ENCODE measurements at regions not wholly inside any gene's neighbourhood (a gene's known extent, or its start where the extent isn't known, plus 50 kb on each side); places are given as distances from the start of the nearest gene placed in this dataset.

DNA sequence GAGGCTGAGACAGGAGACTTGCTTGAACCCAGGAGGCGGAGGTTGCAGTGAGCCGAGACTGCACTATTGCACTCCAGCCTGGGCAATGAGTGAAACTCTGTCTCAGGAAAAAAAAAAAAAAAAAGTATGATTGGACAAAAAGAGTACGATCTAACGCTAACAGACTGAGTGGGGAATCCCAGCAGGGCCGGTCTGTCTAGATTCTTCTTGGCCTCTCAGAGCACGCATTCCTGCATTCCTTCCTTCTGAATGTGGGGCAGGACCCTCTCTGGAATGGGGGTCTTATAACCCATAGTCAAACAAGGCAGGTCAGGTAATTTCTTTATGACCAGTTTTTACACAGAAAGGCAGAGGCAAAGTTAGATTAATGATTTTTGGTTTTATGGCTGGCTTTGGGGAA lies 92.0 kb upstream of the PPM1J start:
- Mint-ChIP-seq H3K4me1 (no peaks in the 10 kb centered on the region), H3K36me3 (no peaks in the 10 kb centered on the region), H3K27ac (no peak overlapping the region), H3K27me3 (ENCODE audit: low read depth in 3 of 3) (peaks cover 2 to 9% (median 6%) of the 10 kb centered on the region in 3 donors), H3K4me3 (no peak overlapping the region), H3K9me3 (no peaks in the 10 kb centered on the region)
- no peak for DNase-seq

- Mint-ChIP-seq H3K27ac (no peak overlapping the region), H3K4me1 (no peaks in the 10 kb centered on the region), H3K4me3 (no peak overlapping the region), H3K36me3 (no peaks in the 10 kb centered on the region), H3K9me3 (no peaks in the 10 kb centered on the region), H3K27me3 (ENCODE audit: low read depth in 3 of 3) (peaks cover 2 to 9% (median 6%) of the 10 kb centered on the region in 3 donors)
- DNase-seq, result no peak
Measured at GRCh38 chr1:112806090-112806642, 91.0 kb upstream of the PPM1J start.

GRCh38 chr1:112805155-112805853 lies 90.2 kb upstream of the PPM1J start:
- peaks cover 2 to 9% (median 5%) of the 10 kb centered on the region in 3 donors for H3K27me3 Mint-ChIP-seq (ENCODE audit: low read depth in 3 of 3)
- DNase-seq, result no peak
- H3K27ac Mint-ChIP-seq, result no peak overlapping the region
- H3K4me1 Mint-ChIP-seq, result no peaks in the 10 kb centered on the region
- no peak overlapping the region for H3K4me3 Mint-ChIP-seq
- no peaks in the 10 kb centered on the region for H3K9me3 Mint-ChIP-seq
- no peaks in the 10 kb centered on the region for H3K36me3 Mint-ChIP-seq

GRCh38 chr1:112803906-112804762 lies 89.0 kb upstream of the PPM1J start:
- H3K4me1 Mint-ChIP-seq, result no peaks in the 10 kb centered on the region
- peak overlapping the region in 1 of 6 donors; percentile 18 for H3K27ac Mint-ChIP-seq
- no peaks in the 10 kb centered on the region for H3K9me3 Mint-ChIP-seq
- H3K4me3 Mint-ChIP-seq, result no peak overlapping the region
- no peaks in the 10 kb centered on the region for H3K36me3 Mint-ChIP-seq
- DNase-seq, result peak; percentile 39 to 43 (median 41)
- H3K27me3 Mint-ChIP-seq (ENCODE audit: low read depth in 3 of 3), result peaks cover 2 to 9% (median 5%) of the 10 kb centered on the region in 3 donors

- Mint-ChIP-seq H3K9me3 (no peaks in the 10 kb centered on the region), H3K4me3 (no peak overlapping the region), H3K36me3 (no peaks in the 10 kb centered on the region), H3K27ac (no peak overlapping the region), H3K27me3 (ENCODE audit: low read depth in 3 of 3) (peaks cover 0 to 5% (median 0%) of the 10 kb centered on the region in 3 donors), H3K4me1 (peaks cover 0 to 7% of the 10 kb centered on the region in 2 donors)
- DNase-seq, result no peak
Measured at GRCh38 chr1:112800289-112800688, 85.2 kb upstream of the PPM1J start.

GRCh38 chr1:112798292-112798691 lies 83.2 kb upstream of the PPM1J start:
- H3K4me1 Mint-ChIP-seq, result peaks cover 19 to 23% of the 10 kb centered on the region in 2 donors

GRCh38 chr1:112797224-112797623 lies 82.1 kb upstream of the PPM1J start:
- Mint-ChIP-seq H3K9me3 (no peaks in the 10 kb centered on the region), H3K4me1 (peaks cover 20 to 23% of the 10 kb centered on the region in 2 donors), H3K27me3 (ENCODE audit: low read depth in 3 of 3) (peaks cover 0 to 2% (median 0%) of the 10 kb centered on the region in 3 donors), H3K27ac (no peak overlapping the region), H3K4me3 (no peak overlapping the region), H3K36me3 (no peaks in the 10 kb centered on the region)
- DNase-seq, result no peak

More at GRCh38 chr1:112798292-112798691, 83.2 kb upstream of the PPM1J start:
- no peak for DNase-seq
- no peak overlapping the region for H3K4me3 Mint-ChIP-seq
- peaks cover 0 to 2% (median 0%) of the 10 kb centered on the region in 3 donors for H3K27me3 Mint-ChIP-seq (ENCODE audit: low read depth in 3 of 3)
- H3K27ac Mint-ChIP-seq, result no peak overlapping the region
- no peaks in the 10 kb centered on the region for H3K36me3 Mint-ChIP-seq
- H3K9me3 Mint-ChIP-seq, result no peaks in the 10 kb centered on the region

DNA sequence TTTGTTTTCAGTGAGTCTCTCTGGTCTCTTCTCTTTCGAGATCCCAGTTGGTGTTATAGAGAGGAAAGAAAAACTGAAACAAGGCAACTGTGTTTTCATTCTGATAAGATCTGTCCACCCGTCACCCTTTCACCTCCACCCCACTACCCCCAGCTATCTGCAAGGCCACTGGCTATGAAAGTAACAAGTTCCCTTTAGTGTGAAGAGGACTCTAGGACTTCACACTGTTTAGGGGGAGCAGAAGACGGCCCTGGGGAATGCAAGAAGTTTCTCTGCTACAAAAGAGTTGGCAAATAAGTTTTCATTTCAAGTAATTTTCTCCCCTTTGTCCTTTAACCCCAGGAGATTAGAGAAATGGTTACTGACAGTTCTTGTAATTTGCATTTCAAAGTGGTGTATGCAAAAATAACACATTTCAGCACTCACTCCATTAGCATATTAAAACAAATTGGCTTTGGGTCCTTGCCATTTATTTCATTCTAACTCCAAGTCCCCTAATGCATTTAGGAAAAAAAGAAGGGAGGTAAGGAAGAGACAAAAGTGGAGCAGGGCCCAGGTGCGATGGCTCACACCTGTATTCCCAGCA lies 79.6 kb upstream of the PPM1J start:
- H3K36me3 Mint-ChIP-seq, result no peaks in the 10 kb centered on the region
- peaks cover 20 to 23% of the 10 kb centered on the region in 2 donors for H3K4me1 Mint-ChIP-seq
- peak; percentile 31 to 38 (median 35) for DNase-seq
- peak overlapping the region in 4 of 5 donors; percentile 9 to 53 (median 30) for H3K4me3 Mint-ChIP-seq
- H3K9me3 Mint-ChIP-seq, result no peaks in the 10 kb centered on the region
- H3K27ac Mint-ChIP-seq, result peak overlapping the region; percentile 35 to 77 (median 52)
- H3K27me3 Mint-ChIP-seq (ENCODE audit: low read depth in 3 of 3), result peaks cover 0 to 4% (median 2%) of the 10 kb centered on the region in 3 donors

- peaks cover 0 to 4% (median 2%) of the 10 kb centered on the region in 3 donors for H3K27me3 Mint-ChIP-seq (ENCODE audit: low read depth in 3 of 3)
- peak overlapping the region in 5 of 6 donors; percentile 19 to 77 (median 42) for H3K27ac Mint-ChIP-seq
- H3K4me3 Mint-ChIP-seq, result peak overlapping the region in 2 of 5 donors; percentile 44 to 53
- H3K36me3 Mint-ChIP-seq, result no peaks in the 10 kb centered on the region
- DNase-seq, result no peak
- no peaks in the 10 kb centered on the region for H3K9me3 Mint-ChIP-seq
- H3K4me1 Mint-ChIP-seq, result peaks cover 20 to 23% of the 10 kb centered on the region in 2 donors
Measured at GRCh38 chr1:112793631-112794565, 78.8 kb upstream of the PPM1J start.

GRCh38 chr1:112791723-112792104 lies 76.6 kb upstream of the PPM1J start:
- Mint-ChIP-seq H3K4me3 (no peak overlapping the region), H3K9me3 (peaks cover 0 to 4% (median 0%) of the 10 kb centered on the region in 6 donors)

DNA sequence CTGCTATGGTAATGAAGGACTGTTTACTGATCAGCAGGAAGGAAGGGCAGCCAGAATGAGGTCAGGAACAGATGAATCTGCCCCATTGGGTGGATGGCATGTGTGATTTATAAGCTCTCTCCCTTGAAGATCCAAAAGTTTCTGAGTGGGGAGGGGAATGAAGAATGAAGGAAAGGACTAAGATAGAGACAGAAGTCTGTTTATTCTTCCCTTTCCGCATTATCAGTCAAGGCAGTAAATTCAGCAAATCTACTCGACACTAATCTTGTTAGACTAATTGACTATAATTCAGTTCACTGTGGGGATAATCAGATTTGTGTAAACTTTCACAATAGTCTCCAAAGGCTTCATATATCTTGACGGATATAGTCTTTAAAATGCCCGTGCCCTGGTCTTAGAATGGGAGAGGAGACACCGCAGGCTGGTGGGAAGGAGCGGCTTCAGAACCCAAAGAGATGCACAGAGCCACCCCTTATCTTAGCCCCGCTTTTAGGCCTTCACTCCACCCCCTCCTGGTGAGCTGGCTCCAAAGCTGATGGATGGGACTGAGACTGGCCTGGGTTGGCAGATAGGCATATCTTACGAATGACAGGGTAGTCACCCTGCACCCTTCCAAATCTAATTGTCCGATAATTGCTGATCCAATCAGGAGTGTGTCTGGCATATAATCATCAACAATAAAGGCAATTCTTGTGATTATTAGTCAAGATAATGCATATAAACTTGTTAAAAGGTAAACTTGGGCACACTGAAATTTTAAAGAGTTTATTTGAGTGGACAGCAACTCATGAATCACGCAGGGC lies 76.0 kb upstream of the PPM1J start:
- Mint-ChIP-seq H3K4me3 (no peak overlapping the region), H3K9me3 (peaks cover 0 to 4% (median 0%) of the 10 kb centered on the region in 6 donors), H3K27ac (no peak overlapping the region), H3K27me3 (ENCODE audit: low read depth in 3 of 3) (peaks cover 0 to 6% (median 2%) of the 10 kb centered on the region in 3 donors), H3K36me3 (no peaks in the 10 kb centered on the region), H3K4me1 (peaks cover 20 to 23% of the 10 kb centered on the region in 2 donors)
- no peak for DNase-seq

More at GRCh38 chr1:112791723-112792104, 76.6 kb upstream of the PPM1J start:
- Mint-ChIP-seq H3K27me3 (ENCODE audit: low read depth in 3 of 3) (peaks cover 0 to 6% (median 2%) of the 10 kb centered on the region in 3 donors), H3K4me1 (peaks cover 20 to 23% of the 10 kb centered on the region in 2 donors), H3K27ac (no peak overlapping the region), H3K36me3 (no peaks in the 10 kb centered on the region)
- DNase-seq, result no peak

GRCh38 chr1:112788561-112788960 lies 73.4 kb upstream of the PPM1J start:
- Mint-ChIP-seq H3K27me3 (ENCODE audit: low read depth in 3 of 3) (peaks cover 0 to 6% (median 0%) of the 10 kb centered on the region in 3 donors), H3K27ac (no peak overlapping the region), H3K4me1 (peaks cover under 1 to 4% of the 10 kb centered on the region in 2 donors), H3K9me3 (peaks cover 0 to 4% (median 0%) of the 10 kb centered on the region in 6 donors), H3K4me3 (no peak overlapping the region), H3K36me3 (no peaks in the 10 kb centered on the region)
- DNase-seq, result no peak

All from immature natural killer cell (primary cell).